CD4-positive, alpha-beta T cell (primary cell): ENCODE measurements at regions not wholly inside any gene's neighbourhood (a gene's known extent, or its start where the extent isn't known, plus 50 kb on each side); places are given as distances from the start of the nearest gene placed in this dataset.

Experiments used
- ATAC-seq: fragments of 200-7000 bp; cut with Tn5 transposase; one replicate; pipeline ENCODE4 v1.10.0; 2022; ENCODE audit warnings: mild to moderate bottlenecking; ENCODE audit not compliant: poor library complexity
- CTCF ChIA-PET: fragments of 350-600 bp; sonication (Branson Sonifier 250); formaldehyde crosslinking; loops from one replicate; lab custom pipeline; 2021; ENCODE audit warnings: antibody characterized with exemption, inconsistent platforms; lab: Charles Lee
- POLR2A ChIA-PET: fragments of 350-600 bp; sonication (Branson Sonifier 250); formaldehyde crosslinking; loops from one replicate; lab custom pipeline; 2021; ENCODE audit warnings: antibody characterized with exemption, inconsistent platforms; lab: Charles Lee
- DNase-seq, 14 experiments: peaks; one replicate each; pipeline ENCODE4 v3.0.0-alpha.2; 2013 to 2020; ENCODE audit warnings: mixed read lengths in 2 of 14
- H3K27ac ChIP-seq, 2 donors: one replicate each; pipeline versions ENCODE4 v1.5.1 to v1.7.0; 2013; ENCODE audit warnings: low read length in 2 of 2, low read depth in 1 of 2, mild to moderate bottlenecking in 1 of 2
- H3K27me3 ChIP-seq, 2 experiments: 1 replicate in 1 of 2; 2 replicates in 1 of 2; pipeline versions ENCODE4 v1.6.1 to v1.7.0; 2013; ENCODE audit warnings: low read length in 2 of 2, control low read depth in 1 of 2, mild to moderate bottlenecking in 1 of 2, moderate library complexity in 1 of 2; ENCODE audit not compliant: insufficient read depth in 2 of 2, control insufficient read depth in 1 of 2
- H3K36me3 ChIP-seq: one replicate; pipeline ENCODE4 v1.6.1; 2013; ENCODE audit warnings: low read length, control low read depth; ENCODE audit not compliant: insufficient read depth
- H3K4me1 ChIP-seq: one replicate; pipeline ENCODE4 v1.6.1; 2013; ENCODE audit warnings: low read length, control low read depth; ENCODE audit not compliant: insufficient read depth
- H3K4me3 ChIP-seq: one replicate; pipeline ENCODE4 v1.5.1; 2013; ENCODE audit warnings: mild to moderate bottlenecking, low read length, moderate library complexity
- H3K9me3 ChIP-seq, 2 experiments: 1 replicate in 1 of 2; 2 replicates in 1 of 2; pipeline versions ENCODE4 v1.6.1 to v1.7.0; 2013; ENCODE audit warnings: low read length in 2 of 2, mild to moderate bottlenecking in 2 of 2, control low read depth in 1 of 2, moderate library complexity in 1 of 2; ENCODE audit not compliant: control insufficient read depth in 1 of 2, insufficient read depth in 1 of 2
- H3K27ac Mint-ChIP-seq: one replicate; pipeline ENCODE4 v1.8.0; 2020; ENCODE audit warnings: mixed read lengths
- H3K27me3 Mint-ChIP-seq: one replicate; pipeline ENCODE4 v1.8.0; 2021; ENCODE audit warnings: mixed read lengths
- H3K36me3 Mint-ChIP-seq: one replicate; pipeline ENCODE4 v1.8.0; 2021; ENCODE audit warnings: low read depth, mixed read lengths
- H3K4me1 Mint-ChIP-seq: one replicate; pipeline ENCODE4 v1.8.0; 2021; ENCODE audit warnings: low read depth, mixed read lengths
- H3K4me3 Mint-ChIP-seq: one replicate; pipeline ENCODE4 v1.8.0; 2020; ENCODE audit warnings: mild to moderate bottlenecking, mixed read lengths
- H3K9me3 Mint-ChIP-seq: one replicate; pipeline ENCODE4 v1.8.0; 2020; ENCODE audit warnings: mixed read lengths
- intact Hi-C, 2 experiments: fragments of 100-400 bp; cut with DNase I in 1 of 2; cut with micrococcal nuclease in 1 of 2; formaldehyde crosslinking; loops; one replicate each; pipeline versions ENCODE4 v1.15.1 to v1.9.0; 2023 to 2025; cut with DNase I, micrococcal nuclease
- TF ChIP-seq, protein P1 (sequence below): fragments of 200-600 bp; IDR thresholded peaks from one replicate; pipeline ENCODE4 v1.8.0; 2022; ENCODE audit warnings: antibody characterized with exemption, mild to moderate bottlenecking

DNA sequence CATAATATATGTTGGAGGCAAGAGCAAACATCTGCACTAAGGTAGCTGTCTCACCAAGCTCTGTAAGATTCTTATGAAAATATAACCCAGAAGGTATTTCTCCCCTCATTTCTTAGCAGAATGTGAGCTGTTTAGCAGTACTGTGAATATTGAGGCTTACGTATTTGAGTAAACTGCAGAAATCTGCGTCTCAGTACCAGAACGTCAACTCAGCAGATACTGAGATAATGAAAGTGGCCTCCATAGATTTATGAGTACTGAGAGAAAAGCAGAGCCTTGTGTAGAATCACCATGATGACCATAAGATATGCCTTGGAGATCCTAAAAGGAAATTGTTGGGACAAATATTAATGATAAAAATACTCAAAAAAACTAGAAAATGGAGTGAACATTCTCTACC lies 296.7 kb upstream of the TECRL start:
- no peak for DNase-seq
- TF ChIP-seq, protein P1, sequence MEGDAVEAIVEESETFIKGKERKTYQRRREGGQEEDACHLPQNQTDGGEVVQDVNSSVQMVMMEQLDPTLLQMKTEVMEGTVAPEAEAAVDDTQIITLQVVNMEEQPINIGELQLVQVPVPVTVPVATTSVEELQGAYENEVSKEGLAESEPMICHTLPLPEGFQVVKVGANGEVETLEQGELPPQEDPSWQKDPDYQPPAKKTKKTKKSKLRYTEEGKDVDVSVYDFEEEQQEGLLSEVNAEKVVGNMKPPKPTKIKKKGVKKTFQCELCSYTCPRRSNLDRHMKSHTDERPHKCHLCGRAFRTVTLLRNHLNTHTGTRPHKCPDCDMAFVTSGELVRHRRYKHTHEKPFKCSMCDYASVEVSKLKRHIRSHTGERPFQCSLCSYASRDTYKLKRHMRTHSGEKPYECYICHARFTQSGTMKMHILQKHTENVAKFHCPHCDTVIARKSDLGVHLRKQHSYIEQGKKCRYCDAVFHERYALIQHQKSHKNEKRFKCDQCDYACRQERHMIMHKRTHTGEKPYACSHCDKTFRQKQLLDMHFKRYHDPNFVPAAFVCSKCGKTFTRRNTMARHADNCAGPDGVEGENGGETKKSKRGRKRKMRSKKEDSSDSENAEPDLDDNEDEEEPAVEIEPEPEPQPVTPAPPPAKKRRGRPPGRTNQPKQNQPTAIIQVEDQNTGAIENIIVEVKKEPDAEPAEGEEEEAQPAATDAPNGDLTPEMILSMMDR: no peak
- peaks cover 0 to 4% of the 10 kb centered on the region in 2 experiments for H3K9me3 ChIP-seq
- ATAC-seq: no peak
- intact Hi-C loops: no loop called here
- H3K27me3 ChIP-seq: no peaks in the 10 kb centered on the region
- no peaks in the 10 kb centered on the region for H3K36me3 ChIP-seq
- CTCF ChIA-PET: no interaction called here
- Mint-ChIP-seq H3K36me3 (no peaks in the 10 kb centered on the region), H3K27me3 (no peaks in the 10 kb centered on the region), H3K4me1 (no peaks in the 10 kb centered on the region), H3K9me3 (peaks cover 13% of the 10 kb centered on the region), H3K4me3 (no peak overlapping the region), H3K27ac (no peak overlapping the region)
- H3K27ac ChIP-seq: no peak overlapping the region
- H3K4me1 ChIP-seq: no peaks in the 10 kb centered on the region
- POLR2A ChIA-PET: no interaction called here
- H3K4me3 ChIP-seq: no peak overlapping the region

GRCh38 chr4:64698171-64698570 lies 288.9 kb upstream of the TECRL start:
- ChIA-PET CTCF (no interaction called here), POLR2A (no interaction called here)
- TF ChIP-seq, protein P1: no peak
- Mint-ChIP-seq H3K27ac (no peak overlapping the region), H3K4me3 (no peak overlapping the region), H3K9me3 (peaks cover 13% of the 10 kb centered on the region), H3K27me3 (no peaks in the 10 kb centered on the region), H3K4me1 (no peaks in the 10 kb centered on the region), H3K36me3 (no peaks in the 10 kb centered on the region)
- H3K4me3 ChIP-seq: no peak overlapping the region
- H3K36me3 ChIP-seq: no peaks in the 10 kb centered on the region
- no peak for DNase-seq
- no peak overlapping the region for H3K27ac ChIP-seq
- no peak for ATAC-seq
- no peaks in the 10 kb centered on the region for H3K4me1 ChIP-seq
- intact Hi-C loops: no loop called here
- H3K27me3 ChIP-seq: no peaks in the 10 kb centered on the region
- H3K9me3 ChIP-seq: peaks cover 0 to 4% of the 10 kb centered on the region in 2 experiments

GRCh38 chr4:64682946-64683345 lies 273.7 kb upstream of the TECRL start:
- intact Hi-C loops: no loop called here

More at GRCh38 chr4:64682946-64683345, 273.7 kb upstream of the TECRL start:
- TF ChIP-seq, protein P1: no peak
- Histone ChIP-seq H3K9me3 (no peaks in the 10 kb centered on the region), H3K27ac (no peak overlapping the region), H3K4me3 (no peak overlapping the region), H3K36me3 (no peaks in the 10 kb centered on the region), H3K4me1 (no peaks in the 10 kb centered on the region), H3K27me3 (no peaks in the 10 kb centered on the region)
- no peak overlapping the region for H3K4me3 Mint-ChIP-seq
- no peaks in the 10 kb centered on the region for H3K27me3 Mint-ChIP-seq
- no peaks in the 10 kb centered on the region for H3K4me1 Mint-ChIP-seq
- CTCF ChIA-PET: no interaction called here
- no peak for ATAC-seq
- H3K36me3 Mint-ChIP-seq: no peaks in the 10 kb centered on the region
- POLR2A ChIA-PET: no interaction called here
- DNase-seq: no peak
- no peak overlapping the region for H3K27ac Mint-ChIP-seq
- peaks cover 8% of the 10 kb centered on the region for H3K9me3 Mint-ChIP-seq
